Upper lobe of left lung (tissue), 4 donors: ENCODE measurements at regions not wholly inside any gene's neighbourhood (a gene's known extent, or its start where the extent isn't known, plus 50 kb on each side); places are given as distances from the start of the nearest gene placed in this dataset.

Experiments
- CTCF ChIP-seq, 6 experiments: fragments of 450-650 bp in 4 of 6; fragments of 200-600 bp in 2 of 6; sonication (generic) in 2 of 6; IDR thresholded peaks; one replicate each; pipeline ENCODE4 v1.5.1; 2016 to 2019; ENCODE audit warnings: antibody characterized with exemption in 6 of 6
- POLR2AphosphoS5 ChIP-seq, 2 donors: sonication (generic); formaldehyde crosslinking; IDR thresholded peaks; one replicate each; pipeline ENCODE4 v1.5.1; 2017; ENCODE audit warnings: antibody characterized with exemption in 2 of 2

DNA sequence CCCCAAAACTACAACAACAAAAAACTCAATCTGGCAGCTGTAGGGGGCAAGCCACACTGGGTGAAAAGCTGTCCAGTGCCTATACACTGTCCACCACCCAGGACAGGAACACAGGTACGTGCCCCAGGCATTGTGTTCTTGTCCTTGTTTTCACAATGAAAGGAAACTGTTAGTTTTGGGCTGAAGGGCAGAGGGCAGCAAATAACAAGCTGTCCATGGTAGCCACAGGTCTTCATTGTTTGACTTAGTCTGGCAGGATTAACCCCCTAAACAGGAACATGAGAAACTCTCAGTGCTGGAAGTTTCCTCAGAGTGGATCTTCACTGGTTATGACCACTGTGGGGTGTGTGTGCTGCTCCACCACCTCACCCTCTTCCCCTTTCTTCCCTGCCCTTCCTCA lies 224.6 kb upstream of the N4BP1 start:
- no peak for TF ChIP-seq POLR2AphosphoS5 (IDR thresholded peaks at IDR 0.05)
- no peak for TF ChIP-seq CTCF (IDR thresholded peaks at IDR 0.05)
